Stimulated activated CD4-positive, alpha-beta T cell treated with anti-CD3 and anti-CD28 coated beads, Interleukin-4, amount 100 ng/mL, for 4 hours (primary cell): ENCODE measurements at regions not wholly inside any gene's neighbourhood (a gene's known extent, or its start where the extent isn't known, plus 50 kb on each side); places are given as distances from the start of the nearest gene placed in this dataset.

Experiments
- DNase-seq, 2 experiments: peaks; one replicate each; pipeline ENCODE4 v3.0.0-alpha.2; 2020

DNA sequence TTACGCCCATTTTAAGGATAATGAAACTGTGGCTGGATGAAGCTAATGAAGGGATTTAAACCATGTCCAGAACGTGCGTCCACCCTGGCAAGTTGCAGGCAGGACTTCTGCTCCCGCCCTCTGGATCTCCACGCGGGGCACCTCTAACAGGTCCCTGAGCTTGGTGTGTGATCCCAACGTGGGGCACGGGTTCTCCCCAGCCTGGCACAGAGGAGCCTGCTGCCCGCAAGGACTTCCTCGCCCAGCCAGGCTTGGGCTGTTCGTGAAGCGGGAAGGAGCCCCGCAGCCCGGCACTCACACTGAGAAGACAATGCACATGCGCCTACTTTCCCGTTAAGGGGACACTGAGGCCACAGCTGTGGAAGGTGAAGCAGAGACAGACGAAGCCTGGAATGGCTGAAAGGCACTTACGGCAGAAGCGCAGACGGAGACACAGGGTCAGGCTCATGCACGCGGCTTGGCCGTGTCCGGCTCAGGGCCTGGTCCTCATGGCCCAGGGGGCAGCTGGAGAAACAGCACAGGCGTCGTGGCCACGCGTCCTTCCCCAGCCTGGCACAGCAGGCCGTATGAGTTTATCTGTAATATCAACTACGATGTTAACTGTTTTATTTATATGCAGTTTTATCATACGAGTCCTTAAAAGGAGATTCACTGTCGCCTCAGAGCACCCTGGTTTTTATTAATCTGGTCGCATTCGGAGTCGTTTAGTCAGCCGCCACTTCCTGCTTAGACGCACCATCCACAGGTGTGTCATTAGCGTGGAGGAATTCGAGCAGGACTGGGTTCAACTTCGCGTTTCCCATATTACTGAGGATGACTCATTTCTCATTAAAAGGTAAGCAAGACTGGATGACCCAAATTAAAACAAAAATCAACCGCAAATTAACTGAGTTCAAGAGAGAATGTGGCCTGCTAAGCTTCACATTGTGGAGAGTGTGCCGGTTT, 835.9 kb downstream of the GALR1 start:
- DNase-seq = no peak

DNA sequence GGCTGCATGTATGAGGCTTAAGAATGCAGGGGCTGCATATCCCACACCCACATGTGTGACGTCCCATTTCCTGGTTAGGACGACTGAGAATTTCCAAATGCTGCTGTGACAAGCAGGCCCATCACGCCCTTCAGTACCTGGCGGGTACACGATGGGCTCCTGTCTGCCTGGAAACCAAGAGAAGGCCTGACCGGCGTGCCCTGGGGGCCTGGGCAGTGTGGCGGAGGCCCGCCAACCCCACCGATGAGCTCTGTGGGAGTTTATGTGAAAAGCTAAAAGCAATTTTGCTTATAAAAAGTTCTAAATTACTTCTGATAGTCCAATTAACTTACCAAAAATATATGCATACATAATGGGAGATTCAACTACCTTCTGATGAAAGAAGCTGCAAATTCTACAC, 837.3 kb downstream of the GALR1 start:
- DNase-seq = no peak

DNA sequence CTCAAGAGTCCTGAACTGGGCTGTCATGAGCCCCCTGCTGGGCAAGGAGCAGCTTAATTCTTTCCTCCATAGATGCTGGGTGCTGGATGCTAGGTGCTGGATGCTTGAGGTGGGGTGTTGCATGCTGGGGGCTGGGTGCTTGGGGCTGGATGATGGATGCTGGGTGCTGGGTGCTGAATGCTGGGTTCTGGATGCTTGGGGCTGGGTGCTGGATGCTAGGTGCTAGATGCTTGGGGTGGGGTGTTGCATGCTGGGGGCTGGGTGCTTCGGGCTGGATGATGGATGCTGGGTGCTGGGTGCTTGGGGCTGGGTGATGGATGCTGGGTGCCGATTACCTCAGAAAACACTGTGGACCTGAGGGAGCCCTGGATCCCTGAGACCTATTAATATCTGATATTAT, 837.7 kb downstream of the GALR1 start:
- no peak for DNase-seq

DNA sequence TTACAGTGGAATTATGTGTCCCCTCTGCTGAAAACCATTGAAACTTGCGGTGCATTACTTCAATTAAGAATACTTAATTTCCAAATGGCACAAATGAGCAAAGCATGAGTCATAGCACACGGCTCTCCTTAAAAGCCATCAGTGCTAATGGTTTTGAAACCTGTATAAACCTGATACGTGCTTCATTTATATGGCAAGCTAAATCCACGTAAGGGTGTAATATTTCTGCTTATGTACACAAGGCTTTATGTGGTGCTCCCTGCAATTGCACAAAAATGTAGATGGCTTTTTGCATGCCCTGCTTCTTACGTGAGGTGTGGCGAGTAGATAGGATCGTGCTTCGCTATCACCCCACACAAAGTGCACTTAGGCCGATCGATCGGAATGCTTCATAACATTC, 840.9 kb downstream of the GALR1 start:
- no peak for DNase-seq

DNA sequence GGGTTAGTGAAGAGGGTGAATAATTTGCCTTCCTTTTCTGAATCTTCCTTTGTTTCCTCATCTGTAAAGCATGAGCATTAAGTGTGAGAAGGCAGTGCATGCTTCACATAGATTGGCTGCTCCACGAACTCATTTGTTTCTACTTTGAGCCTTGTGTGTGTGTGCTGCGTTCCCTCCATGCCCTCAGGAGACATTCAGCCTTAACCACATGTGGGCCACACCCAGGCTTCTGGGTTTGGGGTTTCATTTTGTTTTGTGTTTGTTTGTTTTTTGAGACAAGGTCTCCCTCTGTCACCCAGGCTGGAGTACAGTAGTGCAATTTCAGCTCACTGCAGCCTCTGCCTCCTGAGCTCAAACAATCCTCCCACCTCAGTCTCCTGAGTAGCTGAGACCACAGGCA, 843.3 kb downstream of the GALR1 start:
- no peak for DNase-seq

DNA sequence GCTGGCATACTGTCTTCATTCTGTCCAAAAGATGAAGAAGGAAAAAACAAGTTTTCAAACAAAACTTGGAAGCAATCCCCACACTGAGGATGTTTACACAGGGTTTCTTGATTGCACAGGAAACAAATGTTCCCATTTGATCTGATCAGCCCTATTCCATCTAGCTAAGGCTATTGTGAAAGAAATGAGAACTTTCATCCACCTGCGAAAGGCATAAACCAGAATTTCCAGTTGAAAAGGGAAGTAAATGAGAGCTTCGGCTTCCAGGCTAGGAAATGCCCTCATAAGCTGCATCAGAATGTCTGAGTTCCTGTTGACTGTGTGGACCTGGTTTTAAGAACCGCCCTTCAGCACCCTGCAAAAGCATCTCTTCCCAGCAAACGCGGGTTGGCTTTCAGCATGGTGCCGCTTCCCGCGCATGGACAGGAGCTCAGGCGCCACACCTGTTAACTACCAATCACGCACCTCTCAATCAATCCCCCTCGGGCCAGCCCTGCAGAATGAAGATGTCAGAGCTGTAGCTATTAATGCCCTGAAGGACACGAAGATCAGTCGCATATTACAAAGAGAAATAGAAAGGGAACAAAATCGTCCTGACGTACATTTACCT, 850.4 kb downstream of the GALR1 start:
- DNase-seq = no peak

DNA sequence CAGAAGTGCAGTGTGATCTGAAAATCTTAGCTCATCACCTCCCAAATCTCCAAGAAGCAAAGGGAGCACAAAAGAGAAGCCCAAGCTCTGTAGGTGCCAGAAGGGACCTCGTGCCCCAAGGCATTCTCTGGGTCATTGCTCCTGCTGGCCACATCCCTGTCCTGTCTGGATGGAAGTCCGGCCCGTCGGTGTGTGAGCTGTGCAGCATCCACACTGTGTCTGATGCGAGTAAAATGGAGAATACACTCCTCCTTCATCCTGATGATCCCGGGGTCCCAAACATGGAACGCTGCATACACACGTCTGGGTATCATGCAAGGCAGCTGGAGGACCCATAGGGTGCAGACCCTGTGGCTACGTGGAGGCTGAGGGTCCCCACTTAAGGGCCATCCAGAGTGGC, 851.4 kb downstream of the GALR1 start:
- no peak for DNase-seq

DNA sequence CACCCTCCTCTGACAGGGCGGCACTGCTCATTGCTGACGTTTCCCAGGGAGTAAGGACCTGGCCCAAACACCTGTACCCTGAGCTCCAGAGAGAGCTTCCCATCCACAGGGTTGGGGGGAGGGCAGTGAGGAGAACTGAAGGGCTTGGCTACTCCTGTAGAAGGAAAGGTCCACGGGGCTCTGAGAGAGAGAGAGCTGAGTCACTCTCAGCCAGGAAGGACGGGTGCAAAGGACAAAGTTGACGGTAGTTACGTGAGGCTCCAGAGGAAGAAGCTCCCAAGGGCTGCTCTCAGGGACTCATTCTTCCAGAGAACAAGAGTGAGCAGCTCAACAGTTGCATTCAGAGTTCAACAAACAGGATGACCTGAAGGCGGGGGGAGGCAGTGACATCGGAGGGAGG, 852.5 kb downstream of the GALR1 start:
- DNase-seq = no peak

DNA sequence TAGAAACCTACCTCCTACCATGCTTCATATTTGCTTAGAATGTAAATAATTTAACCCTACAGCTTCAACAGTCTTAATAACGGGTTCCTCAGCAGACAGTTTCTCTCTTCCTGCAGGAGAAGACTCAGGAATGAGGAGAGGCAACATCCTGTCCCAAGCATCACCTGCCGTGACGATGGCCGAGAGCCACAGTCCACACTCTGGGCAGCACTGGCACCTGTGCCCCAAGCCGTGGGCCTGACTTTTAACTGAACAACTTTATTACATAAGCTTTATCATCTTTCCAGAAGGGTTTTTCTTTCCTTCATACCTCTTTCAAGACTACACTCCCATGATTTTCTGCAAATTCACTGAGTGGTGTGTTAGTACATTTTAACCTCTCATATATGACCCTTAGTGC, 856.0 kb downstream of the GALR1 start:
- DNase-seq = no peak

DNA sequence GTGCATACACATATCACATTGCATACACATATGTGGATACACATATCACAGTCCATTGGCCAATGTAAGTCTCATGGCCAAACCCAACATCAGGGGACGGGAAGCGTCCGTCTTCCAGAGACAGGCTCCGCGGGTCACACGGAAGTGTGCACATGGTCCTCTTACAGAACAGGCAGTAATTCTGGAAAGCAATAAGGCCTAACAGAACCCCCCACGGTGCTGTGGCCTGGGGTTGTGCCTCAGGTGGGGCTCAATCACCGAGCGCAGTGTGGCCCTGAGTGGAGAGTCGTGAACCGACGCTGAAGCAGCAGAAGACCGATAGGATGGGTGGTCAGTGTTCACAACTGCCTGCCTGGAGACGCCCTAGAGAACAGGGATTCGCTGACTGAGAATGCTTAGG, 857.3 kb downstream of the GALR1 start:
- no peak for DNase-seq

DNA sequence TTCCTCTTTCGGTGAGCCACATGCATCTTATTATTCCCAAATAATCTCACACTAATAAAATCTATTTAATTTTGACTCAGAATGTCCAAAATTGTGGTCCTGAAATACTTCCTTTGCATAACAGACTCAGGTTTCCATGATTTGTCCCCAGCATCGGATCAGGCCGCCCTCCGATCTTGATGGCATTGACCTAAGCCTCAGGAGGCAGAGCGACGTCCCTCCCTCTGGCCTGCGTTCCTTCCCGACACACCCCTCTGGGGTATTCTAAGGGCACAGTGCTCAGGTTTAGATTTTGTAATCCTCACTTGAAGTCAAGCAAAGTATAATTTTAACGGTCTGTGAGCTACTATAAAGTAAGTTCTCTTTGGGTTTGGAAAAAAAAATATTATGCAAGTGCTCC, 857.7 kb downstream of the GALR1 start:
- DNase-seq = no peak

DNA sequence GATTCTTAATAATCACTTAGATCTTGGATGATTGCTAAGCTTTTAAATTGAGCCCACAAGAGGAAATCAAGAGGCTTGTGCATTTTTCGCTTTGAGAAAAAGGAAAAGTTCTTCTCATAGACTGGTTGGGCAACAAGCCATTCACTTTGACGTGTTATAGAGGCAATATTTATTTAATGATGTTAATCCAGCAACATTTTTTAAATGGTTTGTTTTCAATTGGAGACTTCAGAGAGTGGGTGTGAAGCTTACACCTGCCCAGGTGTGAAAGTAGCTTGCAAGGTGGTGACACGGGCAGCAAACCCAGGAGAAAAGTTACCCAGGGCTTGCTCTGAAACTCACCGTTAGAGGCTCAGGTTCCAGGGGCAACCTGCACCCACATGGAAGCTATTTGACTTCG, 858.9 kb downstream of the GALR1 start:
- DNase-seq = no peak

DNA sequence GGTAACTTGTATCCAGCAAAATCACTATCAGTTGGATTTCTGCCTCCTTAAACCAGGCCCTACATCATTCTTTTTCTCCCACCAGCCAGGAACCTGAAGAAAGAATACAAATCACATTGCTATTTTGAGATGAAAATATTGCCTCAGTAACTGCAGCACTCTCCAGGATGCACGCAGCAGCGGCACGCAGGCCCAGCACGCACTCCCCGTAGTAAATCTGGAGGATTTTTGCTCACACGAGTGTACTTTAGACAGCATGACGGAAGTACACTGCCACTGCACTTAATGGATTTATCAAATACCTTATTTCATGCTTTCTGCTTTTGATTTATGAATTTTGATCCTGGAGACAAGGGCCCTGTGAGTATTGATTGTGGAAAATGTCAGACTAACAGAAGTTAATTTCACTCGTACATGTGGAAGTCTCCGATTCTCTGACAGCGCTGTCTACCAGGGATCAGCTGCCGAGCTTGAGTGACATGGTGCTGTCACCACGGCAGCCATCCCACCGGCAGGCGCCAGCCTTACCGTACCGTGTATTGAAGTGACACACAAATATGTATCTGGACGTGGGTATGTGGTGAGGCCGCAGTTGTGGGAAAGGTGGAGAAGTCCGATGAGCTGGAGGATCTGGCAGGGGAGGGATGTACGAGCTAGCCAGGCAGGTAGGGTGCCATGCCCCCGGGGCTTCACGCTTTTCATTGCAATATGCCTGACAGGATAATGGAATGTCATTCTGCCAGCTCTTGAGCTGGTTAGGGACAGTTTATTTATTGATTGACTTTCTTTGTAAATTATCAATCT, 863.7 kb downstream of the GALR1 start:
- DNase-seq = no peak

DNA sequence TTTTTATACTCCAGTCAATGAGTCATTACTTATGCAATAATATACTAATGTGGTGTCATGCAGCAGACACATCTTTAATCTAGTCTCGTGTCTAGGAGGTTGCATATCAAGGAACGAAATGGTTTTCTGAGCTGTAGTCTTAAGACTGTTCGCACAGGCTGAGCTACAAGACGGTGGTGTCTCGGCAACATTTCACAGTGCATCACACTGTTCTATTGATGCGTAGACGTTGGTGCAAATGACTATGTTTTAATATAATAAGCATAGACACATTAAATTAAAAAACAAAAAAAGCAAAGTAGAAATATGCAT, 864.2 kb downstream of the GALR1 start:
- no peak for DNase-seq

DNA sequence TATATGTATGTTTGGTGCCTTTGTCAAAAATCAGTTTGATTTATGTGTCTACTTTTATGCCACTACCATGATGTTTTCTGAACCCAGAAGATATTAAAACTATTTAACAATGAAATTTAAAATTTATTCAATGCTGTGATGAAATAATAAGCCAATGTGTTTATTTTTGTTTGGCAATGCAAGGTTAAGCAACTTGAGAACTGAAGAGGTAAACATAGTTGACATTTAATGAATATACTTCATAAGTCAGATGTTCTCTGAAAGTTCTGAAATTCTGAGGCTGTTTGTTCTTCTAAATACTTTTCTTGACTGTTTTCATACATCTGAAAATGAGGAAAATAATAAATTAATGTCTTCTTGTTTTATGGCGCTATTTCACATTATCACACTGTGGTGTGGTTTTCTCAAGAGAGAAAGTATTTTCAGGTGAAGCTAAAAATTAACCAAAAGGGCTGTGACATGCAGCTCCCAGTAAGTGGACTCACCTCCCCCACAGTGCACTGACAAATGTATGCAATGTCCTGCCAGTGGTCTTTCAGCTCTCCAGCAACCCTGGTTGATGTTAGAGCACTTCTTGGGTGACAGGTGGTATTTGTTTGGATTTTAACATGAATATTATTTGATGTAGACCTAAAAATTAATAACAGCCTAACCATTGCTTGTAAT, 863.6 kb upstream of the SALL3 start:
- DNase-seq = no peak

DNA sequence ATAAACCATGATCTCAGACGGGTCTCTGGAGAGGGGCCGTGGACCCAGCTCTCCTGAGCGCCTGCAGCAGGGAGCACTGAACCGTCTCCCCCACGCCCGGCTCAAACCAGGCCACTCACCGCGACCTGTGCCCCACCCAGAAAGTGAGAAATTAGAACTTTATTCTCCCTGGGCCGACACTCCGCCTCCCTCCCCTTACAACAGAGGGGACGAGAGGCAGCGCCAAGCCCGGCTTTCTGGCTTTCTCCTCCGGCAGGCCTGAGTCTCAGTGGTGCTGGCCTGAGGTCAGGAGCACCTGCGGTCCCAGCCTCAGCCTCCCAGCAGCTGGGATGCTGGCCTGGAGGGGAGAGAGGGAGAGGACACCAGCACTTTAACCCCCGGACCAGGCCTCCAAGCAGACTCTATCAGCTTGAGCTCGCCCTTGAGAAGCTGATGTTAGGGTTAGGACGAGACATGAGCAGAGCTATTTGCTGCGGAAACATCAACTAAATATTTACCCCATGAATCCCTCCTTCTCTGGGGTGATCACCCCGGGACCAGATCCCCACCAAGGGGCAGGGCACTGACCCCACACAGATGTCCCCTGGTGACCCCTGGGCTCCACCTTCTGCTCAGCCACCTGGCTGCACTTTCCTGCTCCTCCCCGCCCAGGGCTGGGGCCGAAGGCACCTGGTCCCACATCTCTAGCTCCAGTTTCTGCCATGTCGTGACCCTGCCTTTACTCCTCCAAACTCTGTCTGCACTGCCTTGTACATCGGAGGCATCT, 856.3 kb upstream of the SALL3 start:
- DNase-seq = no peak

DNA sequence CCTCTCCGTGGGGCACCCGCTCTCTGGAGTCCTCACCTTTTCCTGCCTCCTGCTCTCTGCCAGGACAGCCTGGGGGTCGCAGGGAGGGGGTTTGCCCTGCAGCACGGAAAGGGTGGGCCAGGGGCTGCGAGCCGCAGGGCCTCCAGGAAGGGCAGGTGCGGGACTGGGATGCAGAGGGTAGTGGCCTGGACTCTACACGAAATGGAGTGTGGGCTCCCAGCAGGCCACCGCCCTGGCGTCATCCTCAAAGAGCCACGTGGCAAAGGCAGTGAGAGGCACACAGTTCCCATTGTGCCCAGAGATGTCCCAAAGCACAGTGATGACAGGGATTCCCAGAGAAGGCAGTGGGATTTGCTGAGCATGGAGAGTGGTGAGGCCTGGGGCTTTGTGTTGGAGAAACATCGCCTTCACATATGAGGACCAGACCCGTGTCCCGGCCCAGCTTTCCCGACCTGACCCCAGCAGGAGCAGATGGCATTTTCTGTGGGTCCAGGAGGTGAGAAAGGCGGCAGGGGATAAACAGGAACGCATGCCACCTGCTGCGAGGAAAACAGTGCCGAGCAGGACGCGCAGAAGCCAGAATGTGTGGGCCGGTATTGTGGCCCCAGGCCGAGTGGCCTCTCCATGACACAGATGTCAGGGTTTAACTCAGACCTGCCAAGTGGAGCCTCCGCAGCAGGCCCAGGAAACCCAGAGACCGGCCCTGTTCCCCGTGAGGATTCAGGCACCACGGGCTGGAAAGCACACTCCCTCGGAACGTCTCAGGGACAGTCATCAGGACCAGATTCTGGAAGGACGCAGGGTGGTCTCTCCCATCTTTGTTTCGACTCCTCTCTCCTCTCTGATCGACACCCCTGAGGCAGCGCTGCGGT, 855.5 kb upstream of the SALL3 start:
- DNase-seq = no peak

DNA sequence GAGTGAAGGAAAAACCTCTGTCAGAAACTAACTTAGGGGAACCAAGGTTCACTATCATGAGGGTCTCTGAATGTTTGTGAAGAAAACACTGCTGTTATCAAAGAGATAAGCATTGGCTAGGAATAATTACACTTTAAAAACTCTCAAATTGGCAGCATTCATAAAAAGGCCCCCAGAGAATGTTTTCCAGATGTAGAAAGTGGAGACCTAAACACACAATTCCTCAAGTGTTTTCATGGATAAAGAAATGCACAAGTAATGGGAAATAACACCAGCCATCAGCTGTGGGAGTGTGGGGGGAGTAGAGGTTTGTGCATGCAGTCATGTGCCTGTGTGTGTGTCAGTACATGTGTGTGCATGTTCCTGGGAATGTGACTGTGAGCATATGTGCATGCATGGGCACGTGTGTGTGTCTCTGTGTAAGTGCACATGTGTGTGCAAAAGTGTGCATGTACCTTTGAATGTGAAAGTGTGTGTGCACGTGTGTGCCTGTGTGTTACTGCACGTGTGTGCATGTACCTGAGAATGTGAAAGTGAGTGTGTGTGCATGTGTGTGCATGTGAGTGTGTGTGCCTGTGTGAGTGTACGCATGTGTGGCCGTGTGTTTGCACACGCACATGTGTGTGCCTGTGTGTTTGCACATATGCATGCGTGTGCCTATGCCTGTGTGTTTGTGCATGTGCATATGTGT, 854.3 kb upstream of the SALL3 start:
- DNase-seq = no peak

DNA sequence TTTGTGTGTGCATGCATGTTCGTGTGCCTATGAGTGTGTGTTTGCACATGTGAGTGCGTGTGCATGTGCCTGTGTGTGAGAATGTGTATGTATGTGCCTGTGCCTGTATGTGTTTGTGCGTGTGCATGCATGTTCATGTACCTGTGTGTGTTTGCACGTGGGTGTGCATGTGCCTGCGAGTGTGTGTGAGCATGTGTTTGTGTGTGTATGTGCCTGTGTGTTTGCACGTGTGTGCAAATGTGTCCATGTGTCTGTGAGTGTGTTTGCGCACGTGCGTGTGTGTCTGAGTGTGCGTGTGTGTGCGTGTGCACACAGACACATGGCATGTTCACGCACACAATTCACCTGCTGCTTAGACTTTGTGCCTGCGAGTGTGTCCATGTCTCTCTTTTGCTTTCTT, 853.5 kb upstream of the SALL3 start:
- no peak for DNase-seq

DNA sequence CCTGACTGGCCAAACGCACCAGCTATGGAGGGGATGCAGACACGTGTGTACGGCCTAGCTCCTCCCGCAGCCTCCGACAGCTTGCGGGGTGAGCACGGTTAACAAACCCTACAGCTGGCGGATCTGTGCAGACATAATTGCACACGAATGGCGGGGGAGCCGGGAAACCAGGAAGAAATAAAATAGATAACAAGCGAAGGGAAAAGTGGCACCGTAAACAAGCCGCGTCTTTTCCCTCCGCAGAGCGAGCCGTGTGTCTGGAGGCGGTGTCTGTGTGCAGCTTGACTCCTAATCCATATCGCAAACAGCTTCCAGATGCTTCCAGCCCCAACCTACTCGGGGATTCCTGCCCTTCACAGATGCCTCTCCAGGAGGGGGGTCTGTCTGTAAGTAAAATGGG, 853.1 kb upstream of the SALL3 start:
- DNase-seq = no peak

DNA sequence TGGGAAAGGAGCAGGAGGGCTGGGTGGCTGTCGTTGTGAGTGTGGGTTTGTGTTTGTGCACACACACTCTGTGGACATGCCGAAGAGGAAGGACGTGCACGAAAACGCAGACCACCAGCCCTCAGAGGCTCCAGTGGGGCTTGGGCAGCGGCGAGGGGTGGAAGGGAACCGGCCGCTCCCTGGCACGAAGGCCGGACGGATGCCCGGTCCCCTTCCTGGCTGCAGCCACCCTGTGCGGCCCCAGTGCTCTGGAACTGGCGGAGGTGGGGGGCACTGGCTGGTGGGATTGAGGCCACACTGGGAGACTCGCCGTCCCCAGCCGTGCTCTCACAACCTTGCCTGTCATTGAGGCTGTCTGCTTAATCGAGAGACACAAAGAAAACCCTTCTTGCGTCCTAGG, 852.6 kb upstream of the SALL3 start:
- no peak for DNase-seq
